ENCODE measurements at regions not wholly inside any gene's neighbourhood (a gene's known extent, or its start where the extent isn't known, plus 50 kb on each side); places are given as distances from the start of the nearest gene placed in this dataset.

DNA sequence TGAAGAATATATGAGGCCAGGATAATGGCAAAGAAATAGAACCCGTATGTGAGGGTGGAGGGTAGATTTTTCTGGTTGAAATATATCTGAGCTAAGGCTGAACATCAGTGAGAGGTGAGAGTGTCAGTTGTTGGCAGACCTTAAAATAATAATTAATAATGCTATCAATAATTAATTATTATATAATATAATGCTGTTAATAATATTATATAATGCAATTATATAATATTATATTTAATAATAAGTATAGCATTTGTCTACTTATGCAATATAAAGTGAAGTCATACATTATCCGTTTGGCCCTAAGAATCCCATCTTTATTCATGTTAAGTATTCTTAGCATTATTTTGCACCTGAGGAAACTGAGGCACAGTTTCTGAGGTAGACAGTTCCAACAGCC lies 269.9 kb upstream of the FZD8 start:
- Histone ChIP-seq H3K9me2 (ENCODE audit: insufficient read depth) (no peaks in the 10 kb centered on the region), H3K79me2 (ENCODE audit: insufficient read depth, low read length) (no peaks in the 10 kb centered on the region)
- TF ChIP-seq EGR1 (IDR thresholded peaks at IDR 0.05; ENCODE audit: low read depth) (no peak), CBX3 (IDR thresholded peaks at IDR 0.05; ENCODE audit: low read depth) (no peak)
- TF ChIP-seq, protein P1, sequence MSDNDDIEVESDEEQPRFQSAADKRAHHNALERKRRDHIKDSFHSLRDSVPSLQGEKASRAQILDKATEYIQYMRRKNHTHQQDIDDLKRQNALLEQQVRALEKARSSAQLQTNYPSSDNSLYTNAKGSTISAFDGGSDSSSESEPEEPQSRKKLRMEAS (IDR thresholded peaks at IDR 0.05) = no peak
- TF ChIP-seq, protein P2, sequence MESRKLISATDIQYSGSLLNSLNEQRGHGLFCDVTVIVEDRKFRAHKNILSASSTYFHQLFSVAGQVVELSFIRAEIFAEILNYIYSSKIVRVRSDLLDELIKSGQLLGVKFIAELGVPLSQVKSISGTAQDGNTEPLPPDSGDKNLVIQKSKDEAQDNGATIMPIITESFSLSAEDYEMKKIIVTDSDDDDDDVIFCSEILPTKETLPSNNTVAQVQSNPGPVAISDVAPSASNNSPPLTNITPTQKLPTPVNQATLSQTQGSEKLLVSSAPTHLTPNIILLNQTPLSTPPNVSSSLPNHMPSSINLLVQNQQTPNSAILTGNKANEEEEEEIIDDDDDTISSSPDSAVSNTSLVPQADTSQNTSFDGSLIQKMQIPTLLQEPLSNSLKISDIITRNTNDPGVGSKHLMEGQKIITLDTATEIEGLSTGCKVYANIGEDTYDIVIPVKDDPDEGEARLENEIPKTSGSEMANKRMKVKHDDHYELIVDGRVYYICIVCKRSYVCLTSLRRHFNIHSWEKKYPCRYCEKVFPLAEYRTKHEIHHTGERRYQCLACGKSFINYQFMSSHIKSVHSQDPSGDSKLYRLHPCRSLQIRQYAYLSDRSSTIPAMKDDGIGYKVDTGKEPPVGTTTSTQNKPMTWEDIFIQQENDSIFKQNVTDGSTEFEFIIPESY (IDR thresholded peaks at IDR 0.05; ENCODE audit: extremely low read depth, insufficient replicate concordance, low read length) = no peak

DNA sequence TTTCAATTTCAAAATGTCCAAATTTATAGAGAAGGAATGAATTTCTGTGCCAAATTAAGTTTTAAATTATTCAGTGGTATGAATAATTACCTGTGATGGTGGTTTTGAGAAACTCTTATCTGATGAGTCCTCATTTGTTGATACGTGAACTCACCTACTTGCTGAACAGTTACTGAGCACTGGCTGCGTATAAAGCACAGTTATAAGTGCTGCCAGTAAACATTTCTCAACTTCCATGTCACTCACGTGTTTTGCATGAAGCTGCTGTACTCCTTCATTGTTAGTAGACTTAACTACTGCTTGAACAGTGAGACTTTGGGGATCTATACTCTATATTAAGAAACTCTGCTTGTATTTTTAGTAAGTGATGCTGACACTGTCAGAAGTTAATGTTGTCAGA lies 269.1 kb upstream of the FZD8 start:
- BruUV-seq (replicated peaks) = no TSS peak
- H3K27me3 ChIP-seq (ENCODE audit: insufficient read depth, low read length) = no peaks in the 10 kb centered on the region
- H3K36me3 ChIP-seq (ENCODE audit: control insufficient read depth in 1 of 2, insufficient read depth in 2 of 2, low read length in 2 of 2) = no peaks in the 10 kb centered on the region
- H3K27ac ChIP-seq (ENCODE audit: low read depth, low read length) = no peak overlapping the region
- no peaks in the 10 kb centered on the region; a peak in 1 of 4 replicates for H3K9me3 ChIP-seq (ENCODE audit: control insufficient read depth in 1 of 2, insufficient read depth in 1 of 2, low read depth in 1 of 2, low read length in 2 of 2)
- no peak overlapping the region for H3K9ac ChIP-seq (ENCODE audit: low read length)
- DNase-seq (ENCODE audit: low read depth, low spot score) (no peak), ATAC-seq (no peak)
- ChIA-PET RAD21 (ENCODE audit: low non-redundant PET in 1 of 2, low total read pairs in 2 of 2, uncharacterized antibody in 2 of 2, unreplicated experiment in 2 of 2) (no interaction called here), CTCF (no interaction called here), POLR2A (no interaction called here)
- H3K4me2 ChIP-seq (ENCODE audit: low read length) = no peak overlapping the region
- intact Hi-C loops (cut with micrococcal nuclease) = no loop called here
- H3K9me2 ChIP-seq (ENCODE audit: insufficient read depth) = no peaks in the 10 kb centered on the region
- H4K20me1 ChIP-seq (ENCODE audit: insufficient read depth) = no peaks in the 10 kb centered on the region
- no peaks in the 10 kb centered on the region for H3K79me2 ChIP-seq (ENCODE audit: insufficient read depth, low read length)
- no peaks in the 10 kb centered on the region for H3K4me1 ChIP-seq (ENCODE audit: control insufficient read depth in 1 of 2, insufficient read depth in 2 of 2, low read length in 2 of 2)
- H3K4me3 ChIP-seq (replicated peaks in 1 of 2; ENCODE audit: low read depth in 1 of 2, low read length in 2 of 2) = no peak overlapping the region
- H2AFZ ChIP-seq (ENCODE audit: low read depth, low read length, poor library complexity, severe bottlenecking) = no peak overlapping the region
- TF ChIP-seq, protein P3, sequence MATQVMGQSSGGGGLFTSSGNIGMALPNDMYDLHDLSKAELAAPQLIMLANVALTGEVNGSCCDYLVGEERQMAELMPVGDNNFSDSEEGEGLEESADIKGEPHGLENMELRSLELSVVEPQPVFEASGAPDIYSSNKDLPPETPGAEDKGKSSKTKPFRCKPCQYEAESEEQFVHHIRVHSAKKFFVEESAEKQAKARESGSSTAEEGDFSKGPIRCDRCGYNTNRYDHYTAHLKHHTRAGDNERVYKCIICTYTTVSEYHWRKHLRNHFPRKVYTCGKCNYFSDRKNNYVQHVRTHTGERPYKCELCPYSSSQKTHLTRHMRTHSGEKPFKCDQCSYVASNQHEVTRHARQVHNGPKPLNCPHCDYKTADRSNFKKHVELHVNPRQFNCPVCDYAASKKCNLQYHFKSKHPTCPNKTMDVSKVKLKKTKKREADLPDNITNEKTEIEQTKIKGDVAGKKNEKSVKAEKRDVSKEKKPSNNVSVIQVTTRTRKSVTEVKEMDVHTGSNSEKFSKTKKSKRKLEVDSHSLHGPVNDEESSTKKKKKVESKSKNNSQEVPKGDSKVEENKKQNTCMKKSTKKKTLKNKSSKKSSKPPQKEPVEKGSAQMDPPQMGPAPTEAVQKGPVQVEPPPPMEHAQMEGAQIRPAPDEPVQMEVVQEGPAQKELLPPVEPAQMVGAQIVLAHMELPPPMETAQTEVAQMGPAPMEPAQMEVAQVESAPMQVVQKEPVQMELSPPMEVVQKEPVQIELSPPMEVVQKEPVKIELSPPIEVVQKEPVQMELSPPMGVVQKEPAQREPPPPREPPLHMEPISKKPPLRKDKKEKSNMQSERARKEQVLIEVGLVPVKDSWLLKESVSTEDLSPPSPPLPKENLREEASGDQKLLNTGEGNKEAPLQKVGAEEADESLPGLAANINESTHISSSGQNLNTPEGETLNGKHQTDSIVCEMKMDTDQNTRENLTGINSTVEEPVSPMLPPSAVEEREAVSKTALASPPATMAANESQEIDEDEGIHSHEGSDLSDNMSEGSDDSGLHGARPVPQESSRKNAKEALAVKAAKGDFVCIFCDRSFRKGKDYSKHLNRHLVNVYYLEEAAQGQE (IDR thresholded peaks at IDR 0.05; ENCODE audit: low read depth) = no peak
- no peak for TF ChIP-seq POLR2A (IDR thresholded peaks at IDR 0.05; ENCODE audit: borderline replicate concordance, extremely low read depth, insufficient read depth, insufficient read length)
- no peak for TF ChIP-seq CEBPB (IDR thresholded peaks at IDR 0.05; ENCODE audit: low read depth)
- TF ChIP-seq SRF (IDR thresholded peaks at IDR 0.05; ENCODE audit: low read depth) = no peak
- no peak for TF ChIP-seq TCF7L2 (IDR thresholded peaks at IDR 0.05; ENCODE audit: borderline replicate concordance, extremely low read depth, insufficient read depth, insufficient read length)
- no peak for TF ChIP-seq EGR1 (IDR thresholded peaks at IDR 0.05; ENCODE audit: low read depth)
- no peak for TF ChIP-seq RAD21 (IDR thresholded peaks at IDR 0.05; ENCODE audit: low read depth)
- no peak for TF ChIP-seq YY1 (IDR thresholded peaks at IDR 0.05; ENCODE audit: extremely low read depth, insufficient replicate concordance, low read depth, low read length)
- TF ChIP-seq JUND (IDR thresholded peaks at IDR 0.05) = no peak
- no peak for TF ChIP-seq CBX3 (IDR thresholded peaks at IDR 0.05; ENCODE audit: low read depth)
- no peak for TF ChIP-seq SP1 (IDR thresholded peaks at IDR 0.05; ENCODE audit: low read depth)
- TF ChIP-seq, protein P1 (IDR thresholded peaks at IDR 0.05) = no peak
- no peak for TF ChIP-seq POLR2AphosphoS5 (IDR thresholded peaks at IDR 0.05; ENCODE audit: low read depth, low read length)
- TF ChIP-seq ZFX (IDR thresholded peaks at IDR 0.05) = no peak

More for the DNA sequence above, 269.9 kb upstream of the FZD8 start:
- Histone ChIP-seq H2AFZ (ENCODE audit: low read depth, low read length, poor library complexity, severe bottlenecking) (no peak overlapping the region), H3K27me3 (ENCODE audit: insufficient read depth, low read length) (no peaks in the 10 kb centered on the region), H3K4me2 (ENCODE audit: low read length) (no peak overlapping the region), H3K4me3 (replicated peaks in 1 of 2; ENCODE audit: low read depth in 1 of 2, low read length in 2 of 2) (no peak overlapping the region), H4K20me1 (ENCODE audit: insufficient read depth) (no peaks in the 10 kb centered on the region), H3K9ac (ENCODE audit: low read length) (no peak overlapping the region), H3K27ac (ENCODE audit: low read depth, low read length) (no peak overlapping the region), H3K36me3 (ENCODE audit: control insufficient read depth in 1 of 2, insufficient read depth in 2 of 2, low read length in 2 of 2) (no peaks in the 10 kb centered on the region), H3K9me3 (ENCODE audit: control insufficient read depth in 1 of 2, insufficient read depth in 1 of 2, low read depth in 1 of 2, low read length in 2 of 2) (no peaks in the 10 kb centered on the region; a peak in 1 of 4 replicates), H3K4me1 (ENCODE audit: control insufficient read depth in 1 of 2, insufficient read depth in 2 of 2, low read length in 2 of 2) (no peaks in the 10 kb centered on the region)
- no TSS peak for BruUV-seq (replicated peaks)
- POLR2A ChIA-PET = no interaction called here
- CTCF ChIA-PET = no interaction called here
- ATAC-seq = no peak
- intact Hi-C loops (cut with micrococcal nuclease) = no loop called here
- no peak for DNase-seq (ENCODE audit: low read depth, low spot score)
- RAD21 ChIA-PET (ENCODE audit: low non-redundant PET in 1 of 2, low total read pairs in 2 of 2, uncharacterized antibody in 2 of 2, unreplicated experiment in 2 of 2) = no interaction called here
